H4 (cell line): ENCODE measurements at regions not wholly inside any gene's neighbourhood (a gene's known extent, or its start where the extent isn't known, plus 50 kb on each side); places are given as distances from the start of the nearest gene placed in this dataset.

Experiments used
- DNase-seq: peaks from one replicate; pipeline ENCODE4 v3.0.0-alpha.2; 2015; ENCODE audit warnings: low spot score

DNA sequence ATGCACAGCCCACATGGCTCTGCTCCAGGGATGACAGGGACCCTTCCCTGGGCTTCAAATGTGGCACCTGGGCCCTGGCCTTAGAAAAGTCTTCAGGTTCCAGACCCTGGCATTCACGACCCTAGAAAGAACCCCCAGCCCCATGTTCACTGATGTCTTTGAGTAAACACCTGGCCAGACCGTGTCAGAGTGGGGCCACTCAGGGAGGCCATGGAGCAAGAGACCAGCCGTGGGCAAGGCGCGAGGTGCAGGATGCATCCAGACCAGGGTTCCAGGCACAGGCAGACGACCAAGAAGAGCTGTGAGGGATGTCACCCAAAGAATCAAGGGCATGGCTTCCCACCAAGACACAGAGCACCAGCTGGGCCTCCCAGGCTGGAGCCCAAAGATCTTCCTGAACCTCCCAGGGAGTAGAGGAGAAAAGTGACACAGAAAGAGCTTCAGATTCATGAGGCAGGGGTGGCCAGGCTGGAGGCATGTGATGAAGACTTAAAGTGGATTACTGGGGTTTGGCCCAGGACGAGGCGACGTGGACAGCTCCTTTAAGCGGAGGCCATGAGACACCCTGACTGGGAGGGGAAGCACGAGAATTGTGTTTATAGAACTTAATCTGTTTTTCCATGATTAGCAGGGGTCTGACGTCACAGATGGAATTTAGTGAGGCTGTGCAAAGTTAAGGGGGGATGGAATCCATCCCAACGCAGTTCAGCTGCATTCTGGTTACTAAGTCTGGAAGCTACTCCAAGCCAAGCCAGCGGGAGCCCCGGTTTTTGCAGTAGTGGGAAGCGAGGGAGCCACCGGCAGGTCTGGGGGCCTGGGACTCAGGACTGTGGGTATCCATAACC lies 61.6 kb downstream of the ARL6IP4 start:
- DNase-seq: peak; percentile 77

DNA sequence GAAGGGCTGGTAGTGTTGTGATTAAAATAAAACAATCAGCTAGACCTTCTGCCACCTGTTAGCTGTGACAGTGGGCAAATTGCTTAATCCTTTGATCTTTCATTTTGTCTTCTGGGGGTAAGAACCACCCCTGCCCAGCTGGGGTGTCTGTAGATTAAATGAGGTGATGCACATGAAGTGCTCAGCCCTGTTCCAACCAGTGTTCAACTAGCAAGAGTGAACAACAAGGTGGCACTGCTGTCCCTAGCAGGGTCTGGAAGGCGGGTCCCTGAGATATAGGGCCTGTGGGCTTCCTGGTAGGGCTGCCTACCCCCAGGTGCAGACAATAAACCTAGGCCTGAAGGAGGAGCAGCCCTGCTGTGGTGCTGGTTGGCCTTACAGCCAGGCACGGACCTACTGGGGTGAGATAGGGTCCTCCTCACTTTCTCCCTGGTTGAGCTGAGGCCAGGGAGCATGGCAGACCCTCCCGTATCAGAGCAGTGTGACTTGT lies 60.6 kb downstream of the ARL6IP4 start:
- no peak for DNase-seq

DNA sequence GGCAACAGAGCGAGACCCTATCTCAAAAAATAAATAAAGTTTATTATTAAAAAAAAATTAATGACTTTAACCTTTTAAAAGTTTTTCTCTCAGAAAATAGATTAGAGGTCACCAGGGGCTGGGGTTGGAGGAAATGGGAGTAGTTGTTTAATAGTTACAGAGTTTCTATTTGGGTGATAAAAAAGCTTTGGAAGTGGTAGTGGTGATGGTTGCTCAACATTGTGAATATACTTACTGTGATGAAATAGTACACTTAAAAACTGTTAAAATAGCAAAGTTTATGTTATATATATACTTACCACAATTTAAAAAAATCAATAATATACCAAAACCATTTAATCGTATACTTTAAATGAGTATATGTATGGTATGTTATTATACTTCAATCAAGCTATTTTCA lies 59.6 kb downstream of the ARL6IP4 start:
- no peak for DNase-seq

DNA sequence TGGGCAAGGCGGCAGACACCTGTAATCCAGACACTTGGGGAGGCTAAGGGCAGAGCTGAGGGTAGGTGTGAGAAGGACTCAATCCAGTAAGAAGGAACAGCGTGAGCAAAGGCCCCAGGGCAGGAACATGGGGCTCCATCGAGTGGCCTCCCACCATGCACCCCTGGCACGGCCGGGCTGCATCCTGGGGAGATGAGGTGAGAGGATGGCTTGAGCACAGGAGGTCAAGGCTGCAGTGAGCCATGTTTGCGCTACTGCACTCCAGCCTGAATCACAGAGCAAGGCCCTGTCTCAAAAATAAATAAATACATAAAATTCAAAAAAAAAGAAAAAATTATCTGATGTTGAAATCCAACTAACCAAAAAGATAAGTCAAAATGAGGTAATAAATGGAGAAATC lies 58.5 kb downstream of the ARL6IP4 start:
- DNase-seq: no peak

DNA sequence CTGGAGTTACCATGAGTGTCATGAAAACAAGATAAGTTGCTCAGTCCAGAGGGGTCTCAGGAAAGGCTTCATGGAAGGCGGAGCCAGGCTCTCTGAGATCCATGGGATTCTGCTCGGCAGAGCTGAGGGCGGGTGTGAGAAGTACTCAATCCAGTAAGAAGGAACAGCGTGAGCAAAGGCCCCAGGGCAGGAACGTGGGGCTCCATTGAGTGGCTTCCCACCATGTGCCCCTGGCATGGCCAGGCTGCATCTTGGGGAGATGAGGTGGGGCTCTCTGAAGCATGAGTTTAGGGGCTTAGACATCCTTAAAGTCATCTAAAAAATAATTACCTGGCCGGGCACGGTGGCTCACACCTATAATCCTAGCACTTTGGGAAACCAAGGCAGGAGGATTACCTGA lies 58.0 kb downstream of the ARL6IP4 start:
- no peak for DNase-seq

DNA sequence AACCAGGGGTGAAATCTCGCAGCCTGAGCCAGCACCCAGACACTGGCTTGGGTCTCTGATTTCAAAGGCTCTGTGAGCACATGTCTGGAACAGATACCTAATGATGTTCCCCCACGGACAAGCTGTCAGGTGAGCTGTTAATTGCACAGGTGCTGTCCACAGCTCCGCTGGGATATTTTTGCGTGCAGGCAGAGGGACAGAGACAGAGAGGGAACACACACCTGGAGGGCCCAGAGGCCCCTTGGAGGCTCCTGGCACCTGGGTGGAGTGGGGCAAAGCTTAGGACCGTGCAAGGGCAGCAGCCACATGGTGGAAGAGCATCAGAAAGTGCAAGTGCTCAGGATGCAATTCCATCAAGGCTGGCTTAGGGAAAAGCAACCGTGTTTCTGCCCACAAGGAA lies 57.3 kb downstream of the ARL6IP4 start:
- DNase-seq: no peak

- DNase-seq: no peak
These were observed 56.2 kb downstream of the ARL6IP4 start for GRCh38 chr12:123036466-123037285.

DNA sequence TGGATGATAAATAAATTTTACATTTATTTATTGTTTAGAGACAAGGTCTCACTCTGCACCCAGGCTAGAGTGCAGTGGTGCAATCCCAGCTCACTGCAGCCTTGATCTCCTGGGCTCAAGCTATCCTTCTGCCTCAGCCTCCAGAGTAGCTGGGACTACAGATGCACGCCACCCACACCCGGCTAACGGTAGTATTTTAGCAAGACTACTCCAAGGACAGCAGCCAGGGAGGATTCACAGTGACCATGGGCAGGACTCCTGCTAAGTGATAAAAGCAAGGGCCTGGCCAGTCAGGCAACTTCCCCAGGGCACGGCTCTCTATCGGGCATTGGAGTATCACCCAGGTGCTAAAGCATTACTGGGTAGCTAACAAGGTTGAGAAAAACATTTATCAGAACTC lies 55.4 kb downstream of the ARL6IP4 start:
- no peak for DNase-seq

- no peak for DNase-seq
These were observed 54.4 kb downstream of the ARL6IP4 start for GRCh38 chr12:123034865-123035264.

DNA sequence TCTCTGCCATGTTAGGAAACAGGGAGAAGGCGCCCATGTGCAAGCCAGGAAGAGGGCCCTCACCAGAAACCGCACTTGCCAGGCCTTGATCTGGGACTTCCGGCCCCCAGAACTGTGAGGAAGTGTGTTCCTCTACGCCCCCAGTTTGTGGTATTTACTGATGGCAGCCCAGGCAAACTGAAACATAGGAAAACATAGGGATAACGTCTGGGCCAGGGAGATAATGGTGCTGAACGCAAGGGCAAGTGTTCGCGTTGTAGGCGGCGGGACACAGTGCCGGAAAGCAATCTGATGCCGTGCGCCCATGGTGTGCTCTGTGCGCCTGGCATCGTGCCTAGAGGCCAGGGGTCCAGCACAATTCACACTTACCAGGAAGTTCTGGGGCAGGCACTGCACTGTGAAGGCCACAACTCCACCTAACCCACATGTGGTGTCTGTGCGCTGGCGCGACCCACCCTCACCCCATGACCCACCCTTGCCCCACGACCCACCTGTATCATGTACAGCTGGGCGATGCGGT lies 53.6 kb downstream of the ARL6IP4 start:
- DNase-seq: no peak

DNA sequence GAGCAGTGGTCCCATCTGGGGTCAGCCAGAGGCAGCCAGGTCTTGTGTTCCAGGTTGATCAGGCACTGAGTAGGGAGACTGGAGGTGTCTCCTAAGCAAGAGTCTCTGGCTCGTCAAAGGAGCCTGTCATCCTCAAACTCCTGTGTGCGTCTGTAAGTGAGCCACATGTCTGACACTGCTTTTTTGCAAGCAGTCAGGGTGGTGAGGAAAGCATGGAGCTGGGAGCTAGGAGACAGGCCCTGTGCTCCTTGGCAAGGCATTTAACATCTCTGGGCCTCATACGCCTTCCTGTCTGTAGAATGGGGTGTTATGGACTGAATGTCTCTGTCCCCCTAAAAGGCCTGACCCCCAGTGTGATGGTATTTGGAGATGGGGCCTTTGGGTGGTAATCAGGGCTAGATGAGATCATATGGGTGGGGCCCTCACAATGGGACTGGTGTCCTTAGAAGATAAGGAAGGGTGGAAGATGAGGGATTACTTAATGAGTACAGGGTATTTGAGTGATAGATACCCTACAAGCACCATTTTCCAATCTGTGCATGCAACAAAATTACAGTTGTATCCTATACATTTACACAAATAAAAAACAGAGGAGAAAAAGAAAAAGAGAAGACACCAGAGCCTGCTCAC lies 53.0 kb downstream of the ARL6IP4 start:
- DNase-seq: no peak

DNA sequence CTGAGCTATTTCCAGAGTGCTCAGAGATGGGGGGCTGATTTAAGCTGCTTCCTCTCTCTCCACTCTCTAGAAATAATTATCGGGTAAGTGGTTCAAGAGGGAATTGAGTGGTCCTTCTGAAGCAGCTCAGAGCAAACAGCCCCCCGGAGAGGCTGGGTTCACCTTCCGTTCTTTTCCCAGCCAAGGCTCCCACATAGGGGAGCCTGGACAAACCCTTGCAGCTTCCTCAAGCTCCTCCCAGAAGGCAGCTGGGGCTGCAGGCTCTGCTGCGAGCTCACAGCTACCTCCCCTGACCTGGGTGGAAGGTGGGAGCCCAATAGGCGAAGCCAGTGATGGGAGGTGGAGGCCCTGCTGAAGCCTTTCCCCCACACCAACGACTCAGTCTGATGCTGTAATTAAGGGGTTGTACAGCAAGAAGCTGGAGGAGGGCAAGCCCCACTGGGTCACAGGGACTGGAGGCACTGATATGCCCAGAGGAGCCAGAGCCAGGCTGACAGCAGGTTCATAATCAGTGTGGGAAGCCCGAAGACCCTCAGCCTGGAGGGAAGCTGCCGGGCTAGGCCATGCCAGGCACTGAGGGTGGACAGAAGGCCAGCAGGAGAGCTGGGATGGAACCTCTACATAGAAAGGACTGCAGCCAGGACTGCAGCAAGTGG lies 52.4 kb downstream of the ARL6IP4 start:
- DNase-seq: no peak
